ENCODE measurements at regions not wholly inside any gene's neighbourhood (a gene's known extent, or its start where the extent isn't known, plus 50 kb on each side); places are given as distances from the start of the nearest gene placed in this dataset.

GRCh38 chr9:86697999-86698398, 249.3 kb downstream of the GAS1 start:
- 96% methylated on average over 4 of the region's 4 CpGs for WGBS, 2 donors
- H3K27ac ChIP-seq (ENCODE audit: low read depth in 1 of 2, low read length in 2 of 2) = no peak overlapping the region
- H3K4me3 ChIP-seq (ENCODE audit: low read length in 2 of 2) = no peak overlapping the region
- ATAC-seq (ENCODE audit: low FRiP score) = no peak
- no peaks in the 10 kb centered on the region for H3K27me3 ChIP-seq (ENCODE audit: control insufficient read depth in 1 of 2, insufficient read depth in 2 of 2, low read length in 1 of 2)
- intact Hi-C loops (cut with DNase I) = no loop called here
- H3K36me3 ChIP-seq (ENCODE audit: control insufficient read depth in 1 of 2, insufficient read depth in 2 of 2, low read length in 1 of 2) = no peaks in the 10 kb centered on the region
- H3K9me3 ChIP-seq (ENCODE audit: control insufficient read depth, low read length) = no peaks in the 10 kb centered on the region
- H3K4me1 ChIP-seq (ENCODE audit: control insufficient read depth in 1 of 2, insufficient read depth in 2 of 2, low read length in 2 of 2) = peaks cover 0 to 2% of the 10 kb centered on the region in 2 donors
- DNase-seq = no peak

- no peak overlapping the region for H3K4me3 ChIP-seq (ENCODE audit: low read length in 2 of 2)
- intact Hi-C loops (cut with DNase I) = no loop called here
Measured at GRCh38 chr9:86697213-86697612, 250.1 kb downstream of the GAS1 start.

GRCh38 chr9:86695910-86696424, 251.3 kb downstream of the GAS1 start:
- Histone ChIP-seq H3K4me3 (ENCODE audit: low read length in 2 of 2) (no peak overlapping the region), H3K4me1 (ENCODE audit: control insufficient read depth in 1 of 2, insufficient read depth in 2 of 2, low read length in 2 of 2) (peaks cover 0 to 2% of the 10 kb centered on the region in 2 donors), H3K36me3 (ENCODE audit: control insufficient read depth in 1 of 2, insufficient read depth in 2 of 2, low read length in 1 of 2) (no peaks in the 10 kb centered on the region), H3K9me3 (ENCODE audit: control insufficient read depth, low read length) (no peaks in the 10 kb centered on the region), H3K27ac (ENCODE audit: low read depth in 1 of 2, low read length in 2 of 2) (no peak overlapping the region), H3K27me3 (ENCODE audit: control insufficient read depth in 1 of 2, insufficient read depth in 2 of 2, low read length in 1 of 2) (peaks cover 0 to 1% of the 10 kb centered on the region in 2 donors)
- no peak for ATAC-seq (ENCODE audit: low FRiP score)
- 95 to 98% methylated on average over 3 of the region's 3 CpGs for WGBS, 2 donors
- intact Hi-C loops (cut with DNase I) = no loop called here
- DNase-seq = no peak

More at GRCh38 chr9:86697213-86697612, 250.1 kb downstream of the GAS1 start:
- no peaks in the 10 kb centered on the region for H3K36me3 ChIP-seq (ENCODE audit: control insufficient read depth in 1 of 2, insufficient read depth in 2 of 2, low read length in 1 of 2)
- no peaks in the 10 kb centered on the region for H3K9me3 ChIP-seq (ENCODE audit: control insufficient read depth, low read length)
- peaks cover 0 to 2% of the 10 kb centered on the region in 2 donors for H3K4me1 ChIP-seq (ENCODE audit: control insufficient read depth in 1 of 2, insufficient read depth in 2 of 2, low read length in 2 of 2)
- 39 to 45% methylated on average over 1 of the region's 1 CpG for WGBS, 2 donors
- H3K27me3 ChIP-seq (ENCODE audit: control insufficient read depth in 1 of 2, insufficient read depth in 2 of 2, low read length in 1 of 2) = no peaks in the 10 kb centered on the region
- H3K27ac ChIP-seq (ENCODE audit: low read depth in 1 of 2, low read length in 2 of 2) = no peak overlapping the region
- DNase-seq (no peak), ATAC-seq (ENCODE audit: low FRiP score) (no peak)

- DNase-seq (no peak), ATAC-seq (ENCODE audit: low FRiP score) (no peak)
- no peaks in the 10 kb centered on the region for H3K4me1 ChIP-seq (ENCODE audit: control insufficient read depth in 1 of 2, insufficient read depth in 2 of 2, low read length in 2 of 2)
- no peak overlapping the region for H3K27ac ChIP-seq (ENCODE audit: low read depth in 1 of 2, low read length in 2 of 2)
- no peaks in the 10 kb centered on the region for H3K36me3 ChIP-seq (ENCODE audit: control insufficient read depth in 1 of 2, insufficient read depth in 2 of 2, low read length in 1 of 2)
- no peak overlapping the region for H3K4me3 ChIP-seq (ENCODE audit: low read length in 2 of 2)
- intact Hi-C loops (cut with DNase I) = no loop called here
- peaks cover 0 to 1% of the 10 kb centered on the region in 2 donors for H3K27me3 ChIP-seq (ENCODE audit: control insufficient read depth in 1 of 2, insufficient read depth in 2 of 2, low read length in 1 of 2)
- H3K9me3 ChIP-seq (ENCODE audit: control insufficient read depth, low read length) = no peaks in the 10 kb centered on the region
Measured at GRCh38 chr9:86690034-86690433, 257.3 kb downstream of the GAS1 start.

GRCh38 chr9:86687788-86688187, 259.5 kb downstream of the GAS1 start:
- H3K27me3 ChIP-seq (ENCODE audit: control insufficient read depth in 1 of 2, insufficient read depth in 2 of 2, low read length in 1 of 2) = peaks cover 0 to 1% of the 10 kb centered on the region in 2 donors
- H3K36me3 ChIP-seq (ENCODE audit: control insufficient read depth in 1 of 2, insufficient read depth in 2 of 2, low read length in 1 of 2) = no peaks in the 10 kb centered on the region
- ATAC-seq (ENCODE audit: low FRiP score) = no peak
- no peak overlapping the region for H3K4me3 ChIP-seq (ENCODE audit: low read length in 2 of 2)
- 80 to 85% methylated on average over 3 of the region's 3 CpGs for WGBS, 2 donors
- no peak overlapping the region for H3K27ac ChIP-seq (ENCODE audit: low read depth in 1 of 2, low read length in 2 of 2)
- intact Hi-C loops (cut with DNase I) = no loop called here
- no peak for DNase-seq
- H3K4me1 ChIP-seq (ENCODE audit: control insufficient read depth in 1 of 2, insufficient read depth in 2 of 2, low read length in 2 of 2) = peaks cover 0 to 2% of the 10 kb centered on the region in 2 donors
- H3K9me3 ChIP-seq (ENCODE audit: control insufficient read depth, low read length) = no peaks in the 10 kb centered on the region

GRCh38 chr9:86685556-86685955, 261.8 kb downstream of the GAS1 start:
- intact Hi-C loops (cut with DNase I) = no loop called here
- H3K27me3 ChIP-seq (ENCODE audit: control insufficient read depth in 1 of 2, insufficient read depth in 2 of 2, low read length in 1 of 2) = no peaks in the 10 kb centered on the region
- DNase-seq (no peak), ATAC-seq (ENCODE audit: low FRiP score) (no peak)
- WGBS, 2 donors = 75 to 98% methylated on average over 3 of the region's 3 CpGs
- H3K9me3 ChIP-seq (ENCODE audit: control insufficient read depth, low read length) = no peaks in the 10 kb centered on the region
- peaks cover 0 to 2% of the 10 kb centered on the region in 2 donors for H3K4me1 ChIP-seq (ENCODE audit: control insufficient read depth in 1 of 2, insufficient read depth in 2 of 2, low read length in 2 of 2)
- H3K27ac ChIP-seq (ENCODE audit: low read depth in 1 of 2, low read length in 2 of 2) = no peak overlapping the region
- H3K36me3 ChIP-seq (ENCODE audit: control insufficient read depth in 1 of 2, insufficient read depth in 2 of 2, low read length in 1 of 2) = no peaks in the 10 kb centered on the region
- no peak overlapping the region for H3K4me3 ChIP-seq (ENCODE audit: low read length in 2 of 2)

GRCh38 chr9:86684148-86684547, 263.2 kb downstream of the GAS1 start:
- Histone ChIP-seq H3K4me1 (ENCODE audit: control insufficient read depth in 1 of 2, insufficient read depth in 2 of 2, low read length in 2 of 2) (peaks cover 0 to 2% of the 10 kb centered on the region in 2 donors), H3K27ac (ENCODE audit: low read depth in 1 of 2, low read length in 2 of 2) (no peak overlapping the region), H3K36me3 (ENCODE audit: control insufficient read depth in 1 of 2, insufficient read depth in 2 of 2, low read length in 1 of 2) (no peaks in the 10 kb centered on the region), H3K27me3 (ENCODE audit: control insufficient read depth in 1 of 2, insufficient read depth in 2 of 2, low read length in 1 of 2) (no peaks in the 10 kb centered on the region), H3K4me3 (ENCODE audit: low read length in 2 of 2) (no peak overlapping the region), H3K9me3 (ENCODE audit: control insufficient read depth, low read length) (no peaks in the 10 kb centered on the region)
- DNase-seq (no peak), ATAC-seq (ENCODE audit: low FRiP score) (no peak)
- WGBS, 2 donors = 4 to 10% methylated on average over 1 of the region's 1 CpG
- intact Hi-C loops (cut with DNase I) = no loop called here

GRCh38 chr9:86682240-86682639, 265.1 kb downstream of the GAS1 start:
- H3K27me3 ChIP-seq (ENCODE audit: control insufficient read depth in 1 of 2, insufficient read depth in 2 of 2, low read length in 1 of 2) = no peaks in the 10 kb centered on the region
- intact Hi-C loops (cut with DNase I) = no loop called here
- no peak overlapping the region for H3K4me3 ChIP-seq (ENCODE audit: low read length in 2 of 2)
- 83 to 85% methylated on average over 8 of the region's 8 CpGs for WGBS, 2 donors
- peaks cover 0 to 2% of the 10 kb centered on the region in 2 donors for H3K4me1 ChIP-seq (ENCODE audit: control insufficient read depth in 1 of 2, insufficient read depth in 2 of 2, low read length in 2 of 2)
- H3K9me3 ChIP-seq (ENCODE audit: control insufficient read depth, low read length) = no peaks in the 10 kb centered on the region
- ATAC-seq (ENCODE audit: low FRiP score) = no peak
- no peak for DNase-seq
- no peak overlapping the region for H3K27ac ChIP-seq (ENCODE audit: low read depth in 1 of 2, low read length in 2 of 2)
- H3K36me3 ChIP-seq (ENCODE audit: control insufficient read depth in 1 of 2, insufficient read depth in 2 of 2, low read length in 1 of 2) = no peaks in the 10 kb centered on the region

- H3K27me3 ChIP-seq (ENCODE audit: control insufficient read depth in 1 of 2, insufficient read depth in 2 of 2, low read length in 1 of 2) = no peaks in the 10 kb centered on the region
- 93 to 99% methylated on average over 2 of the region's 2 CpGs for WGBS, 2 donors
- no peak overlapping the region for H3K27ac ChIP-seq (ENCODE audit: low read depth in 1 of 2, low read length in 2 of 2)
- intact Hi-C loops (cut with DNase I) = no loop called here
- no peak overlapping the region for H3K4me3 ChIP-seq (ENCODE audit: low read length in 2 of 2)
- H3K4me1 ChIP-seq (ENCODE audit: control insufficient read depth in 1 of 2, insufficient read depth in 2 of 2, low read length in 2 of 2) = peaks cover 0 to 2% of the 10 kb centered on the region in 2 donors
- no peaks in the 10 kb centered on the region for H3K36me3 ChIP-seq (ENCODE audit: control insufficient read depth in 1 of 2, insufficient read depth in 2 of 2, low read length in 1 of 2)
- ATAC-seq (ENCODE audit: low FRiP score) (no peak), DNase-seq (no peak)
- H3K9me3 ChIP-seq (ENCODE audit: control insufficient read depth, low read length) = no peaks in the 10 kb centered on the region
Measured at GRCh38 chr9:86679909-86680308, 267.4 kb downstream of the GAS1 start.
